Heart right ventricle (tissue), 16 donors: ENCODE measurements at regions not wholly inside any gene's neighbourhood (a gene's known extent, or its start where the extent isn't known, plus 50 kb on each side); places are given as distances from the start of the nearest gene placed in this dataset.

Experiments used
- ATAC-seq, 8 donors: fragments of 200-7000 bp; cut with Tn5 transposase; one replicate each; pipeline ENCODE4 v1.9.1; 2020; ENCODE audit warnings: mild to moderate bottlenecking in 8 of 8, moderate library complexity in 8 of 8, moderate number of reproducible peaks in 1 of 8
- DNase-seq, 2 donors: peaks; one replicate each; pipeline ENCODE4 v3.0.0-alpha.2; 2020
- H3K27ac ChIP-seq, 10 donors: fragments of 200-600 bp; sonication (generic) in 2 of 10; one replicate each; pipeline versions ENCODE4 v1.5.0 to v1.8.0; 2020 to 2022; ENCODE audit warnings: mild to moderate bottlenecking in 3 of 10
- H3K27me3 ChIP-seq, 7 donors: fragments of 200-600 bp; one replicate each; pipeline ENCODE4 v1.8.0; 2021 to 2022; ENCODE audit warnings: mild to moderate bottlenecking in 2 of 7
- H3K36me3 ChIP-seq, 9 donors: fragments of 200-600 bp; sonication (generic) in 1 of 9; one replicate each; pipeline versions ENCODE4 v1.5.0 to v1.8.0; 2020 to 2022; ENCODE audit warnings: mild to moderate bottlenecking in 2 of 9
- H3K4me1 ChIP-seq, 9 donors: fragments of 200-600 bp; sonication (generic) in 1 of 9; one replicate each; pipeline versions ENCODE4 v1.5.0 to v1.8.0; 2020 to 2022; ENCODE audit warnings: mild to moderate bottlenecking in 4 of 9
- H3K4me3 ChIP-seq, 10 donors: fragments of 200-600 bp; sonication (generic) in 2 of 10; one replicate each; pipeline versions ENCODE4 v1.5.0 to v1.8.0; 2020 to 2022; ENCODE audit warnings: mild to moderate bottlenecking in 7 of 10, moderate library complexity in 2 of 10
- H3K9me3 ChIP-seq, 11 donors: fragments of 200-600 bp in 10 of 11; sonication (generic) in 2 of 11; one replicate each; pipeline versions ENCODE4 v1.5.0 to v1.8.0; 2013 to 2022; ENCODE audit warnings: mild to moderate bottlenecking in 2 of 11, control low read depth in 1 of 11, moderate library complexity in 1 of 11
- WGBS, 2 donors: extraction: QIAGEN DNeasy Blood & Tissue Kit; methylation state at CpG; one replicate each; pipeline ENCODE4 v1.1.7; 2013; ENCODE audit warnings: inconsistent platforms in 1 of 2; 5-methylcytosine and 5-hydroxymethylcytosine counted together
- intact Hi-C, 10 donors: fragments of 100-400 bp; cut with DNase I; formaldehyde crosslinking; loops; one replicate each; pipeline versions ENCODE4 v1.11.1 to v1.14.2; 2022
- TF ChIP-seq, protein P1 (sequence below), 9 donors: fragments of 200-600 bp; sonication (generic) in 2 of 9; IDR thresholded peaks; one replicate each; pipeline versions ENCODE4 v1.5.0 to v1.8.0; 2021 to 2022; ENCODE audit warnings: antibody characterized with exemption in 9 of 9, mild to moderate bottlenecking in 5 of 9, moderate library complexity in 1 of 9
- donor health status: Arrhythmogenic right ventricular cardiomyopathy.
- donor health status: ischemic (EF 13 %, LVEDD 7.1; RV severe dilation, severe dysfunction).
- donor health status: healthy with polysubstance abuse.
- donor health status: DM: no; HTN: yes; CAD: no.
- donor health status: DM: no; HTN: no; CAD: no.
- donor health status: ischemic (EF 25% LVEDD 6.9; RV normal size, moderate dysfunction).
- donor health status: ischemic (EF 25% LVEDD 5.7; RV mildly dilated, moderate dysfunction).
- donor health status: healthy.
- donor health status: DM: yes; HTN: yes; CAD: no.
- donor health status: Ischemic cardiomyopathy.
- donor health status: ischemic (EF 35%, LVEDD 5.7; RV mildly dilated, moderate dysfunction).
- donor health status: nonischemic (EF 11% LVEDD 7.7; RV severe dilation, severe dysfunction).
- donor health status: DM: yes; HTN: yes; CAD: no.
- donor health status: PGD.
- donor health status: ischemic (EF 29% LVEDD 5.4; RV normal size, mild dysfunction).
- donor health status: nonischemic (EF 23%, LVEDD 6.1; RV moderate dilation, normal function).

DNA sequence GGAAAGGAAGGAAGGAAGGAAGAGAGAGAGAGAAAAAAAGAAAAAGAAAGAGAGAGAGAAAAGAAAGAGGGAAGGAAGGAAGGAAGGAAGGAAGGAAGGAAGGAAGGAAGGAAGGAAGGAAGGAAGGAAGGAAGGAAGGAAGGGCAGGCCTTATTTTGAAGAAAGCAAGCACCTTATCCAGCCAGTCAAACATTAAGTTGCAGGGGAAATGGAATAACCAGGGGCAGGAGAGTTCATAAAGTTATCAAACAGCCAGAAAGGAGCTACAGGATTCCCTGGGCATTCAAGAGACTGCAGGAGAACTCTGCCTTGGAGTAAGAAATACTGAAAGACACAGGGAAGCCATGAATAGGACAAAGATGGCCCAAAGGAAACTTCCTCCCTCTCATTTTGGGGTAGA lies 672.0 kb upstream of the INTU start:
- H3K4me3 ChIP-seq: no peak overlapping the region
- intact Hi-C loops: no loop called here
- ATAC-seq: no peak
- no peak for DNase-seq
- no peaks in the 10 kb centered on the region for H3K9me3 ChIP-seq
- TF ChIP-seq, protein P1, sequence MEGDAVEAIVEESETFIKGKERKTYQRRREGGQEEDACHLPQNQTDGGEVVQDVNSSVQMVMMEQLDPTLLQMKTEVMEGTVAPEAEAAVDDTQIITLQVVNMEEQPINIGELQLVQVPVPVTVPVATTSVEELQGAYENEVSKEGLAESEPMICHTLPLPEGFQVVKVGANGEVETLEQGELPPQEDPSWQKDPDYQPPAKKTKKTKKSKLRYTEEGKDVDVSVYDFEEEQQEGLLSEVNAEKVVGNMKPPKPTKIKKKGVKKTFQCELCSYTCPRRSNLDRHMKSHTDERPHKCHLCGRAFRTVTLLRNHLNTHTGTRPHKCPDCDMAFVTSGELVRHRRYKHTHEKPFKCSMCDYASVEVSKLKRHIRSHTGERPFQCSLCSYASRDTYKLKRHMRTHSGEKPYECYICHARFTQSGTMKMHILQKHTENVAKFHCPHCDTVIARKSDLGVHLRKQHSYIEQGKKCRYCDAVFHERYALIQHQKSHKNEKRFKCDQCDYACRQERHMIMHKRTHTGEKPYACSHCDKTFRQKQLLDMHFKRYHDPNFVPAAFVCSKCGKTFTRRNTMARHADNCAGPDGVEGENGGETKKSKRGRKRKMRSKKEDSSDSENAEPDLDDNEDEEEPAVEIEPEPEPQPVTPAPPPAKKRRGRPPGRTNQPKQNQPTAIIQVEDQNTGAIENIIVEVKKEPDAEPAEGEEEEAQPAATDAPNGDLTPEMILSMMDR (IDR thresholded peaks at IDR 0.05): no peak
- H3K27me3 ChIP-seq: no peaks in the 10 kb centered on the region
- H3K27ac ChIP-seq: no peak overlapping the region
- H3K36me3 ChIP-seq: no peaks in the 10 kb centered on the region
- peaks cover 0 to 9% (median 0%) of the 10 kb centered on the region in 9 donors for H3K4me1 ChIP-seq

DNA sequence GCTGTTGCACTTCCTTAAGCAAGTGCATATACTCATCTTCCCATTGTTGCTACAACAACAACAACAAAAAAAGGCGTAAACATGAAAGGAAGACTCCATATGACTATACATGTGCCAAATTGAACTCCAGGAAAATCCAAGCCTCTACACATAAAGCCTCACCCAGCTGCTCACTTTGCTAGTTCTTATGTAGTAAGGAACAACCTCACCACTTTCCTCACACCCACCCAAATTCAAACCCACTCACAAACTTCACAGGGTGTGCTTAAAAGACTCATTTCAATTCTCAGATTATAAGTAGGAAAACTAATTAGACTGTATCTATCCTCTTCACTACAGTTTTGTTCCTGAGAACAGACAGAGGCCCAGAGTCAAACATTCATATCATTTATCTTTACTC lies 671.1 kb upstream of the INTU start:
- ATAC-seq (no peak), DNase-seq (no peak)
- no peaks in the 10 kb centered on the region for H3K36me3 ChIP-seq
- peaks cover 0 to 9% (median 0%) of the 10 kb centered on the region in 9 donors for H3K4me1 ChIP-seq
- H3K9me3 ChIP-seq: no peaks in the 10 kb centered on the region
- TF ChIP-seq, protein P1 (IDR thresholded peaks at IDR 0.05): no peak
- H3K27ac ChIP-seq: no peak overlapping the region
- 89 to 94% methylated on average over 1 of the region's 1 CpG for WGBS, 2 donors
- no peak overlapping the region for H3K4me3 ChIP-seq
- intact Hi-C loops: no loop called here
- H3K27me3 ChIP-seq: no peaks in the 10 kb centered on the region

DNA sequence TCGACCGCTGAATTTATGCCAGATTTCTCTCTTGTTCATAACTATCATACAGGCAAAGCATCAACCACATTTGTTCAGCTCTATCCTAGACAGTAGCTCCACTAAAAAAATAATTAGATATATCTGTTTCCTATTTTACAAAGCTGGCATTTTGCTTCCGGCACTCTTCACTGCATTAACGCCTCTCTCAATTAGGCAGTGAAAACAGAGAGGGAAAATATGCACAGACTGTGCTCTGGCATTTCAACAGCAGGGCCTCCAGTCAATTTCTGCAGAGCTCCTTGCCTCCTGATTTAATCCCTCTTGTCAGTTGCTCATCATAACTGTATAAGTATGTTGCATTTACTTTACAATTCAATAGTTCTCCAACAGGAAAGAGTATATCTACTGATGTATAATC lies 666.9 kb upstream of the INTU start:
- Histone ChIP-seq H3K4me3 (no peak overlapping the region), H3K36me3 (no peaks in the 10 kb centered on the region), H3K27me3 (no peaks in the 10 kb centered on the region), H3K27ac (no peak overlapping the region), H3K4me1 (no peaks in the 10 kb centered on the region), H3K9me3 (no peaks in the 10 kb centered on the region)
- 64 to 76% methylated on average over 4 of the region's 4 CpGs for WGBS, 2 donors
- TF ChIP-seq, protein P1 (IDR thresholded peaks at IDR 0.05): no peak
- DNase-seq (no peak), ATAC-seq (no peak)
- intact Hi-C loops: no loop called here

GRCh38 chr4:126969360-126970235 lies 663.2 kb upstream of the INTU start:
- 61 to 62% methylated on average over 6 of the region's 6 CpGs for WGBS, 2 donors
- ATAC-seq: peak in 1 of 8 donors; percentile 38
- Histone ChIP-seq H3K36me3 (no peaks in the 10 kb centered on the region), H3K27ac (peak overlapping the region in 1 of 10 donors; percentile 25), H3K9me3 (no peaks in the 10 kb centered on the region), H3K27me3 (no peaks in the 10 kb centered on the region), H3K4me1 (no peaks in the 10 kb centered on the region), H3K4me3 (no peak overlapping the region)
- TF ChIP-seq, protein P1 (IDR thresholded peaks at IDR 0.05): no peak
- DNase-seq: no peak
- intact Hi-C loops: no loop called here
